ENCODE measurements at regions not wholly inside any gene's neighbourhood (a gene's known extent, or its start where the extent isn't known, plus 50 kb on each side); places are given as distances from the start of the nearest gene placed in this dataset.

DNA sequence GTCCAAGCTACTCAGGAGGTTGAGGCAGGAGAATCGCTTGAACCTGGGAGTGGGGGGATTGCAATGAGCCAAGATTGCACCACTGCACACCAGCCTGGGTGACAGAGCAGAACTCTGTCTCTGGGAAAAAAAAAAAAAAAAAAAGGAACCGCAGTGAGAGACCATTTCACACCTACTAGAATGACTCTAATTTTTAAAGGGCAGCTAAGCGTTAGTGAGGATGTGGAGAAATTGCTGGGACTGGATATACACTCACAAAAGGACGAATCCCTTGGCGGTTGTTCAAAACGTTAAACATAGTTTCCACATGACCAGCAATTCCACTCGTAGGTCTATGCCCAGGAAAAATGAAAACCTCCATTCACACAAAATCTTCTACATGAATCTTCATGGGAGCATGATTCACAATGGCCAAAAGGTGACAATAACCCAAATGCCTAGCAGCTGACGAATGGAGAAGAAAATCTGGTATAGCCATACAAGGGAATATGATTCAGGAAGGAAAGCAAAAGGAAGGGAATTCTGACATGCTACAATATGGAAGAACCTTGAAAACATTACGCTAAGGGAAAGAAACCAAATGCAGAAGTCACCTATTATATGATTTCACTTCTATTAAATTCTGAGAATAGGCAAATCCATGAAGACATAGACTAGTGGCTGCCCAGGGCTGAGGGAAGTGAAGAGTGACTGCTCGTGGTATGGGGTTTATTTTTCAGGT, 127.0 kb downstream of the CHSY1 start:
- in situ Hi-C loops (cut with HindIII; ENCODE audit: low pct_unique_long_range_greater_than_20kb, low sequenced_read_pairs), result no loop called here
- DNase-seq (ENCODE audit: low read depth in 1 of 2, low spot score in 1 of 2), result no peak
- TF ChIP-seq JUND (IDR thresholded peaks at IDR 0.05; ENCODE audit: low read depth), result no peak

- no peak for DNase-seq (ENCODE audit: low read depth in 1 of 2, low spot score in 1 of 2)
- no peak for TF ChIP-seq JUND (IDR thresholded peaks at IDR 0.05; ENCODE audit: low read depth)
- in situ Hi-C loops (cut with HindIII; ENCODE audit: low pct_unique_long_range_greater_than_20kb, low sequenced_read_pairs), result no loop called here
Observed at GRCh38 chr15:101123222-101123910, 128.5 kb downstream of the CHSY1 start.

GRCh38 chr15:101122806-101123205, 129.0 kb downstream of the CHSY1 start:
- no peak for TF ChIP-seq JUND (IDR thresholded peaks at IDR 0.05; ENCODE audit: low read depth)
- in situ Hi-C loops (cut with HindIII; ENCODE audit: low pct_unique_long_range_greater_than_20kb, low sequenced_read_pairs), result no loop called here
- DNase-seq (ENCODE audit: low read depth in 1 of 2, low spot score in 1 of 2), result no peak

DNA sequence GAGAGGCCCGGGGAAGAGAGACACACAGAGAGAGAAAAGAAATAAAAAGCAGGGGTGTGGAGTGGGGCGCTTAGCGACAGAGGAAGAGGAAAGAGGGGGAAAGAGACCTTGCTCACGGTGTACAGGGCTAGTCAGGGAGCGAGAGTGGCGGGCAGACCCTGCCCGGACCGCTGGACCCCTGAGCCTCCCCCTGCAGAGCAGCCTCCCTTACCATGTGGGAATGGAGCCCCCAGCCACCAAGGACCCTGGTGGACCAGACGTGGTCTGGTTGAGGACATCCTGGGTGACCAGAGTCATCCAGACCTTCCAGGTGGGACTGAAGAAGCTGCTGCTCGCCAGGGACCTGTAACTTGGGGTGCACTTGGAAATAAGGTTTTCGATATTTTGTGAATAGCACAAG, 129.6 kb downstream of the CHSY1 start:
- no peak for TF ChIP-seq JUND (IDR thresholded peaks at IDR 0.05; ENCODE audit: low read depth)
- in situ Hi-C loops (cut with HindIII; ENCODE audit: low pct_unique_long_range_greater_than_20kb, low sequenced_read_pairs), result no loop called here
- DNase-seq (ENCODE audit: low read depth in 1 of 2, low spot score in 1 of 2), result no peak

DNA sequence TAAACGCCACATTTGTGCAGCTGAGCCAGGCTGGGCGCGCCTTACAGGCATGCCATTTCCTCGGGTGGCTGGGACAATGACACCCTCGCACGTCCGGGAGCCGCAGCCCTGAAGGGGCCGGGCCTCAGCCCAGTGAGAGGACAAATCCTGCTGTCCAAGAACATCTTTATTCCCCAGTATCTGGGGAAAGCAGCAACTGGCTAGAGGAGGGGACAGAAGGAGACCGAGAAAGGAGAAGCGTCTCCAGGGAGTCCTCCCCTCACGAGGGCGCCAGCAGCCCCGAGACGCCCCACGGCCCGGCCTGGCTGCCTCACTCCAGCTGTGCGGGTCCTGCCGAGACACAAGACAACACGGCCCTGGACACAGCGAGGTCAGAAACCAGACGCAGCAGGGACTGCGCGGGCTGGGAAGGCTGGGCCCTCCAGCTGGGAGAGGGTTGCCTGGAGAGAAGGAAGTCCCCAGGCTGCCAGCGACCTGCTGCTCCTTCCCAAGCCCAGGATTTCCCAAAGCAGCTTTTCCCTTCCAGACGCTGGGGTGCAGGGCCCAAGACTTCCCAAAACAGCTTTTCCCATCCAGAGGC, 130.2 kb downstream of the CHSY1 start:
- no peak for TF ChIP-seq JUND (IDR thresholded peaks at IDR 0.05; ENCODE audit: low read depth)
- DNase-seq (ENCODE audit: low read depth in 1 of 2, low spot score in 1 of 2), result peak in 1 of 2 experiments; percentile 44
- in situ Hi-C loops (cut with HindIII; ENCODE audit: low pct_unique_long_range_greater_than_20kb, low sequenced_read_pairs), result no loop called here

DNA sequence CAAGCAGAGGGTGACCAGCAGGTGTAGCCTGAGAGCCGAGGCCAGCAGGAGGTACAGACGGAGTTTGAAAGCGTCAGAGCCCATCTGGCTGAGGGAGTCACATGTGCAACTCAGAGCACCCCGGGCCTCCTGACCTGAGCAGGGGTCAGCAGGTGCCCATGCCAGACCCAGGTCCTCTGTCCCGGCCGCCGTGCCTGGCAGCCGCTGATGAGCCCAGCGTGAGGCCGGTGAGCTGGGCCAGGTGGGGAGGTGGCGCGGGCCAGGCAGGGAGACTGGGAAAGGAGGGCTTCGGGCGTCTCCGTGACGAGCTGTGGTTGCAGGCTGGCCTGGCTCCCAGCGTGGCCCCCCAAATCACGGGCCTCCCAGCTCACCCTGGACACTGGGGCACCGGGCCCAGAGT, 130.9 kb downstream of the CHSY1 start:
- no peak for DNase-seq (ENCODE audit: low read depth in 1 of 2, low spot score in 1 of 2)
- in situ Hi-C loops (cut with HindIII; ENCODE audit: low pct_unique_long_range_greater_than_20kb, low sequenced_read_pairs), result no loop called here
- TF ChIP-seq JUND (IDR thresholded peaks at IDR 0.05; ENCODE audit: low read depth), result no peak

GRCh38 chr15:101120473-101120872, 131.4 kb downstream of the CHSY1 start:
- in situ Hi-C loops (cut with HindIII; ENCODE audit: low pct_unique_long_range_greater_than_20kb, low sequenced_read_pairs), result no loop called here
- DNase-seq (ENCODE audit: low read depth in 1 of 2, low spot score in 1 of 2), result no peak
- no peak for TF ChIP-seq JUND (IDR thresholded peaks at IDR 0.05; ENCODE audit: low read depth)

Data from T47D (cell line).